ENCODE measurements at regions not wholly inside any gene's neighbourhood (a gene's known extent, or its start where the extent isn't known, plus 50 kb on each side); places are given as distances from the start of the nearest gene placed in this dataset.
"Not testable (repeated sequence)": the region's sequence is repeated elsewhere in the genome, so short reads cannot be mapped to it uniquely, and the experiment has no call there.

GRCh38 chr5:88090506-88090905, 178.1 kb downstream of the TMEM161B start:
- H3K27ac ChIP-seq (ENCODE audit: low read depth, low read length) = no peak overlapping the region
- peaks cover 30% of the 10 kb centered on the region for H3K4me1 ChIP-seq (ENCODE audit: control insufficient read depth, insufficient read depth, low read length)
- H3K4me3 ChIP-seq (ENCODE audit: low read depth, low read length) = no peak overlapping the region
- H3K9me3 ChIP-seq (ENCODE audit: control insufficient read depth, insufficient read depth, low read depth, low read length) = no peaks in the 10 kb centered on the region
- H3K9ac ChIP-seq (ENCODE audit: low read length) = no peak overlapping the region
- H3K27me3 ChIP-seq (ENCODE audit: control insufficient read depth, insufficient read depth, low read length) = no peaks in the 10 kb centered on the region
- no peaks in the 10 kb centered on the region for H3K36me3 ChIP-seq (ENCODE audit: control insufficient read depth, insufficient read depth, low read length)

GRCh38 chr5:88089719-88090390, 178.8 kb downstream of the TMEM161B start:
- Histone ChIP-seq H3K36me3 (ENCODE audit: control insufficient read depth, insufficient read depth, low read length) (no peaks in the 10 kb centered on the region), H3K4me3 (ENCODE audit: low read depth, low read length) (no peak overlapping the region), H3K4me1 (ENCODE audit: control insufficient read depth, insufficient read depth, low read length) (peaks cover 30% of the 10 kb centered on the region), H3K27ac (ENCODE audit: low read depth, low read length) (no peak overlapping the region), H3K9me3 (ENCODE audit: control insufficient read depth, insufficient read depth, low read depth, low read length) (no peaks in the 10 kb centered on the region), H3K27me3 (ENCODE audit: control insufficient read depth, insufficient read depth, low read length) (no peaks in the 10 kb centered on the region), H3K9ac (ENCODE audit: low read length) (no peak overlapping the region)

- no peak overlapping the region for H3K27ac ChIP-seq (ENCODE audit: low read depth, low read length)
- no peak overlapping the region for H3K9ac ChIP-seq (ENCODE audit: low read length)
- H3K9me3 ChIP-seq (ENCODE audit: control insufficient read depth, insufficient read depth, low read depth, low read length) = no peaks in the 10 kb centered on the region
Observed at GRCh38 chr5:88085462-88085861, 183.2 kb downstream of the TMEM161B start.

GRCh38 chr5:88081877-88082276, 186.8 kb downstream of the TMEM161B start:
- Histone ChIP-seq H3K27me3 (ENCODE audit: control insufficient read depth, insufficient read depth, low read length) (no peaks in the 10 kb centered on the region), H3K36me3 (ENCODE audit: control insufficient read depth, insufficient read depth, low read length) (no peaks in the 10 kb centered on the region), H3K9ac (ENCODE audit: low read length) (no peak overlapping the region), H3K4me3 (ENCODE audit: low read depth, low read length) (no peak overlapping the region), H3K27ac (ENCODE audit: low read depth, low read length) (no peak overlapping the region), H3K9me3 (ENCODE audit: control insufficient read depth, insufficient read depth, low read depth, low read length) (peaks cover 5% of the 10 kb centered on the region; the same call in 1 of the 2 replicates), H3K4me1 (ENCODE audit: control insufficient read depth, insufficient read depth, low read length) (no peaks in the 10 kb centered on the region)

More at GRCh38 chr5:88085462-88085861, 183.2 kb downstream of the TMEM161B start:
- Histone ChIP-seq H3K27me3 (ENCODE audit: control insufficient read depth, insufficient read depth, low read length) (no peaks in the 10 kb centered on the region), H3K36me3 (ENCODE audit: control insufficient read depth, insufficient read depth, low read length) (no peaks in the 10 kb centered on the region), H3K4me1 (ENCODE audit: control insufficient read depth, insufficient read depth, low read length) (no peaks in the 10 kb centered on the region), H3K4me3 (ENCODE audit: low read depth, low read length) (no peak overlapping the region)

GRCh38 chr5:88063813-88064212, 204.8 kb downstream of the TMEM161B start:
- Histone ChIP-seq H3K4me1 (ENCODE audit: control insufficient read depth, insufficient read depth, low read length) (no peaks in the 10 kb centered on the region), H3K27me3 (ENCODE audit: control insufficient read depth, insufficient read depth, low read length) (no peaks in the 10 kb centered on the region), H3K4me3 (ENCODE audit: low read depth, low read length) (no peak overlapping the region), H3K9me3 (ENCODE audit: control insufficient read depth, insufficient read depth, low read depth, low read length) (no peaks in the 10 kb centered on the region), H3K27ac (ENCODE audit: low read depth, low read length) (no peak overlapping the region), H3K36me3 (ENCODE audit: control insufficient read depth, insufficient read depth, low read length) (no peaks in the 10 kb centered on the region), H3K9ac (ENCODE audit: low read length) (no peak overlapping the region)

GRCh38 chr5:88060194-88060593, 208.5 kb downstream of the TMEM161B start:
- Histone ChIP-seq H3K4me3 (ENCODE audit: low read depth, low read length) (no peak overlapping the region), H3K9me3 (ENCODE audit: control insufficient read depth, insufficient read depth, low read depth, low read length) (no peaks in the 10 kb centered on the region), H3K27me3 (ENCODE audit: control insufficient read depth, insufficient read depth, low read length) (no peaks in the 10 kb centered on the region), H3K27ac (ENCODE audit: low read depth, low read length) (no peak overlapping the region), H3K9ac (ENCODE audit: low read length) (no peak overlapping the region), H3K36me3 (ENCODE audit: control insufficient read depth, insufficient read depth, low read length) (no peaks in the 10 kb centered on the region), H3K4me1 (ENCODE audit: control insufficient read depth, insufficient read depth, low read length) (no peaks in the 10 kb centered on the region)

- no peaks in the 10 kb centered on the region for H3K27me3 ChIP-seq (ENCODE audit: control insufficient read depth, insufficient read depth, low read length)
- H3K27ac ChIP-seq (ENCODE audit: low read depth, low read length) = no peak overlapping the region
- H3K9ac ChIP-seq (ENCODE audit: low read length) = no peak overlapping the region
- no peaks in the 10 kb centered on the region for H3K4me1 ChIP-seq (ENCODE audit: control insufficient read depth, insufficient read depth, low read length)
- no peaks in the 10 kb centered on the region for H3K9me3 ChIP-seq (ENCODE audit: control insufficient read depth, insufficient read depth, low read depth, low read length)
- no peak overlapping the region for H3K4me3 ChIP-seq (ENCODE audit: low read depth, low read length)
- no peaks in the 10 kb centered on the region for H3K36me3 ChIP-seq (ENCODE audit: control insufficient read depth, insufficient read depth, low read length)
Observed at GRCh38 chr5:88058625-88059024, 210.0 kb downstream of the TMEM161B start.

- peaks cover 18% of the 10 kb centered on the region for H3K4me1 ChIP-seq (ENCODE audit: control insufficient read depth, insufficient read depth, low read length)
- H3K27me3 ChIP-seq (ENCODE audit: control insufficient read depth, insufficient read depth, low read length); H3K27ac ChIP-seq (ENCODE audit: low read depth, low read length); H3K36me3 ChIP-seq (ENCODE audit: control insufficient read depth, insufficient read depth, low read length); H3K9me3 ChIP-seq (ENCODE audit: control insufficient read depth, insufficient read depth, low read depth, low read length): not testable (repeated sequence)
- H3K4me3 ChIP-seq (ENCODE audit: low read depth, low read length) = peak overlapping the region; percentile 46
- H3K9ac ChIP-seq (ENCODE audit: low read length) = peak overlapping the region; percentile 69
Observed at GRCh38 chr5:88052468-88052867, 216.2 kb downstream of the TMEM161B start.

- H3K36me3 ChIP-seq (ENCODE audit: control insufficient read depth, insufficient read depth, low read length) = no peaks in the 10 kb centered on the region
- no peaks in the 10 kb centered on the region for H3K27me3 ChIP-seq (ENCODE audit: control insufficient read depth, insufficient read depth, low read length)
- no peak overlapping the region for H3K27ac ChIP-seq (ENCODE audit: low read depth, low read length)
- H3K9ac ChIP-seq (ENCODE audit: low read length) = no peak overlapping the region
- no peaks in the 10 kb centered on the region for H3K9me3 ChIP-seq (ENCODE audit: control insufficient read depth, insufficient read depth, low read depth, low read length)
- H3K4me1 ChIP-seq (ENCODE audit: control insufficient read depth, insufficient read depth, low read length) = peaks cover 18% of the 10 kb centered on the region
- peak overlapping the region; percentile 46 for H3K4me3 ChIP-seq (ENCODE audit: low read depth, low read length)
Observed at GRCh38 chr5:88051148-88051547, 217.5 kb downstream of the TMEM161B start.

GRCh38 chr5:88049737-88050136, 218.9 kb downstream of the TMEM161B start:
- Histone ChIP-seq H3K4me1 (ENCODE audit: control insufficient read depth, insufficient read depth, low read length) (peaks cover 18% of the 10 kb centered on the region), H3K4me3 (ENCODE audit: low read depth, low read length) (peak overlapping the region; percentile 39; the same call in 1 of the 2 replicates), H3K36me3 (ENCODE audit: control insufficient read depth, insufficient read depth, low read length) (no peaks in the 10 kb centered on the region), H3K27me3 (ENCODE audit: control insufficient read depth, insufficient read depth, low read length) (no peaks in the 10 kb centered on the region), H3K27ac (ENCODE audit: low read depth, low read length) (peak overlapping the region; percentile 43; the same call in 1 of the 2 replicates), H3K9me3 (ENCODE audit: control insufficient read depth, insufficient read depth, low read depth, low read length) (no peaks in the 10 kb centered on the region), H3K9ac (ENCODE audit: low read length) (no peak overlapping the region)

- H3K36me3 ChIP-seq (ENCODE audit: control insufficient read depth, insufficient read depth, low read length) = no peaks in the 10 kb centered on the region
- no peak overlapping the region; the same call in 1 of the 2 replicates for H3K4me3 ChIP-seq (ENCODE audit: low read depth, low read length)
- H3K27me3 ChIP-seq (ENCODE audit: control insufficient read depth, insufficient read depth, low read length) = no peaks in the 10 kb centered on the region
- no peak overlapping the region for H3K9ac ChIP-seq (ENCODE audit: low read length)
- no peaks in the 10 kb centered on the region for H3K9me3 ChIP-seq (ENCODE audit: control insufficient read depth, insufficient read depth, low read depth, low read length)
- H3K4me1 ChIP-seq (ENCODE audit: control insufficient read depth, insufficient read depth, low read length) = peaks cover 18% of the 10 kb centered on the region
- peak overlapping the region; percentile 42; the same call in 1 of the 2 replicates for H3K27ac ChIP-seq (ENCODE audit: low read depth, low read length)
Observed at GRCh38 chr5:88049156-88049555, 219.5 kb downstream of the TMEM161B start.

Data from HUES6 (cell line).